GM12878 (cell line): ENCODE measurements at regions not wholly inside any gene's neighbourhood (a gene's known extent, or its start where the extent isn't known, plus 50 kb on each side); places are given as distances from the start of the nearest gene placed in this dataset.

Experiments
- ATAC-seq: fragments of 200-7000 bp; cut with Tn5 transposase; 3 replicates; pipeline ENCODE4 v1.9.1; 2020; ENCODE audit warnings: mild to moderate bottlenecking, moderate library complexity
- BruUV-seq: library from RNA; stranded (reverse); fragments of 400-500 nt; replicated peaks from 2 replicates; lab custom pipeline; 2021; lab: Mats Ljungman, UMichigan
- CTCF ChIA-PET: fragments of 300-600 bp; sonication (Branson Sonifier 250); formaldehyde crosslinking; extraction: SDS; loops from one replicate; lab custom pipeline; 2021; ENCODE audit warnings: inconsistent platforms; lab: Yijun Ruan, JAX
- POLR2A ChIA-PET: fragments of 350-600 bp; formaldehyde crosslinking; extraction: SDS; loops from one replicate; lab custom pipeline; 2021; ENCODE audit warnings: inconsistent platforms; lab: Charles Lee
- RAD21 ChIA-PET: fragments of 300-600 bp; sonication (Branson Sonifier 250); formaldehyde crosslinking; loops from one replicate; lab custom pipeline; 2023; ENCODE audit warnings: antibody characterized with exemption; ENCODE audit not compliant: unreplicated experiment; lab: Charles Lee
- SMC1A ChIA-PET: fragments of 300-600 bp; sonication (Branson Sonifier 250); formaldehyde crosslinking; loops from one replicate; lab custom pipeline; 2023; ENCODE audit not compliant: unreplicated experiment, uncharacterized antibody; lab: Charles Lee
- DNase-seq: peaks from one replicate; pipeline ENCODE4 v3.0.0-alpha.2; 2011; ENCODE audit warnings: low read depth, low spot score
- FAIRE-seq: peaks from 3 replicates; lab custom pipeline; 2011; peaks lifted over from hg19 to GRCh38; lab: Jason Lieb, UNC
- H2AFZ ChIP-seq: 2 replicates; pipeline ENCODE4 v1.6.0; 2011; ENCODE audit warnings: low read depth, low read length, control low read depth; ENCODE audit not compliant: control insufficient read depth
- H3K27ac ChIP-seq: 2 replicates; pipeline ENCODE4 v1.5.1; 2011; ENCODE audit warnings: control low read depth; ENCODE audit not compliant: control insufficient read depth, insufficient read depth
- H3K27me3 ChIP-seq, 2 experiments: replicated peaks in 1 of 2; 2 replicates each; pipeline versions ENCODE4 v1.6.0 to v1.6.1; 2011; ENCODE audit warnings: low read length in 1 of 2; ENCODE audit not compliant: control insufficient read depth in 2 of 2, insufficient read depth in 2 of 2
- H3K36me3 ChIP-seq, 2 experiments: 2 replicates each; pipeline ENCODE4 v1.5.1; 2011; ENCODE audit warnings: low read length in 1 of 2; ENCODE audit not compliant: control insufficient read depth in 2 of 2, insufficient read depth in 2 of 2
- H3K4me1 ChIP-seq: 2 replicates; pipeline ENCODE4 v1.6.1; 2011; ENCODE audit warnings: mild to moderate bottlenecking, low read length, moderate library complexity, mixed read lengths; ENCODE audit not compliant: control insufficient read depth, insufficient read depth
- H3K4me2 ChIP-seq: 2 replicates; pipeline ENCODE4 v1.6.0; 2011; ENCODE audit warnings: control low read depth; ENCODE audit not compliant: control insufficient read depth, insufficient read depth
- H3K4me3 ChIP-seq: fragments of 200-600 bp; sonication (generic); 2 replicates; pipeline ENCODE4 v1.5.1; 2016
- H3K79me2 ChIP-seq: 2 replicates; pipeline ENCODE4 v1.6.0; 2011; ENCODE audit warnings: low read length; ENCODE audit not compliant: control insufficient read depth, insufficient read depth
- H3K9ac ChIP-seq: 2 replicates; pipeline ENCODE4 v1.8.0; 2011; ENCODE audit warnings: low read length, control low read depth, mixed read lengths; ENCODE audit not compliant: control insufficient read depth, insufficient read depth
- H3K9me3 ChIP-seq: replicated peaks from 3 replicates; pipeline ENCODE4 v1.5.1; 2011; ENCODE audit warnings: mild to moderate bottlenecking, low read length; ENCODE audit not compliant: control insufficient read depth, insufficient read depth
- H4K20me1 ChIP-seq: 2 replicates; pipeline ENCODE4 v1.6.0; 2011; ENCODE audit not compliant: control insufficient read depth, insufficient read depth
- ETV6 ChIP-seq, 2 experiments: fragments of 450-650 bp in 1 of 2; IDR thresholded peaks in 1 of 2; conservative IDR thresholded peaks in 1 of 2; 2 replicates each; pipeline ENCODE4 v1.6.1; 2014; ENCODE audit warnings: antibody characterized with exemption in 1 of 2, borderline replicate concordance in 1 of 2, low read depth in 1 of 2, mild to moderate bottlenecking in 1 of 2, moderate library complexity in 1 of 2
- GATAD2B ChIP-seq: fragments of 450-650 bp; conservative IDR thresholded peaks from 2 replicates; pipeline ENCODE4 v1.6.1; 2017; ENCODE audit warnings: low read depth, mild to moderate bottlenecking, moderate library complexity
- IRF4 ChIP-seq: IDR thresholded peaks from 2 replicates; pipeline ENCODE4 v1.6.1; 2011; ENCODE audit warnings: low read depth, low read length
- MYB ChIP-seq: fragments of 150-350 bp; IDR thresholded peaks from 2 replicates; pipeline ENCODE4 v1.6.1; 2014; ENCODE audit warnings: mild to moderate bottlenecking, low read depth, low read length, borderline replicate concordance
- SMC3 ChIP-seq: IDR thresholded peaks from 2 replicates; pipeline ENCODE4 v1.6.1; 2011; ENCODE audit warnings: low read length, improper control_type of control experiment, borderline replicate concordance
- YBX1 ChIP-seq: fragments of 450-650 bp; IDR thresholded peaks from 2 replicates; pipeline ENCODE4 v1.6.1; 2016; ENCODE audit warnings: antibody characterized with exemption
- ZBTB11 ChIP-seq: fragments of 450-650 bp; formaldehyde crosslinking; IDR thresholded peaks from 2 replicates; pipeline ENCODE4 v1.5.0; 2022; ENCODE audit warnings: mild to moderate bottlenecking, missing genetic modification characterization
- ZBTB4 ChIP-seq: fragments of 450-650 bp; formaldehyde crosslinking; IDR thresholded peaks from 2 replicates; pipeline ENCODE4 v1.4.0; 2022; ENCODE audit warnings: mild to moderate bottlenecking, moderate library complexity
- WGBS: methylation state at CpG from one replicate; pipeline ENCODE4 v1.1.6; 2016; ENCODE audit warnings: low lambda C conversion rate; ENCODE audit not compliant: insufficient replicate concordance, insufficient coverage; ENCODE audit errors: missing lambda C conversion rate; 5-methylcytosine and 5-hydroxymethylcytosine counted together
- in situ Hi-C: fragments of 300-500 bp; cut with MboI; formaldehyde crosslinking; loops from 9 replicates; pipeline ENCODE4 v1.14.3; 2018; ENCODE audit warnings: mixed read lengths
- intact Hi-C: fragments of 100-400 bp; cut with micrococcal nuclease; formaldehyde crosslinking; loops from one replicate; pipeline ENCODE4 v1.14.2; 2022; ENCODE audit not compliant: unreplicated experiment

- in situ Hi-C loops, result no loop called here
- no peak for ATAC-seq
- WGBS, result 0% methylated on average over 1 of the region's 1 CpG
- no peak for FAIRE-seq
- BruUV-seq, result no TSS peak
- Histone ChIP-seq H3K4me1 (no peaks in the 10 kb centered on the region), H3K79me2 (no peaks in the 10 kb centered on the region), H4K20me1 (no peaks in the 10 kb centered on the region), H2AFZ (no peak overlapping the region), H3K4me3 (no peak overlapping the region), H3K9ac (no peak overlapping the region), H3K36me3 (no peaks in the 10 kb centered on the region), H3K4me2 (no peak overlapping the region)
- no peak for DNase-seq
- intact Hi-C loops, result no loop called here
- ChIA-PET RAD21 (no interaction called here), CTCF (no interaction called here)
- TF ChIP-seq MYB (no peak), ZBTB4 (CRISPR knock-in tag) (no peak), IRF4 (no peak), GATAD2B (no peak), SMC3 (no peak)
- TF ChIP-seq, all 136 proteins: peak for 0
- POLR2A ChIA-PET, result no interaction called here
- Histone ChIP-seq H3K27ac (no peak overlapping the region), H3K27me3 (no peaks in the 10 kb centered on the region), H3K9me3 (no peaks in the 10 kb centered on the region)
- SMC1A ChIA-PET, result no interaction called here
Observed at GRCh38 chr4:66246643-66247042, 576.4 kb upstream of the EPHA5 start.

GRCh38 chr4:66235876-66236275 is 565.6 kb upstream of the EPHA5 start:
- ChIA-PET POLR2A (no interaction called here), SMC1A (no interaction called here), RAD21 (no interaction called here), CTCF (no interaction called here)
- ATAC-seq (no peak), DNase-seq (no peak), FAIRE-seq (no peak)
- in situ Hi-C loops, result no loop called here
- H3K27ac ChIP-seq, result no peak overlapping the region
- TF ChIP-seq ETV6 (conservative IDR thresholded peaks at IDR 0.05 in 1 of 2, IDR thresholded peaks at IDR 0.05 in 1 of 2; ENCODE audit: borderline replicate concordance in 1 of 2, low read depth in 1 of 2) (no peak), YBX1 (no peak), ZBTB11 (CRISPR knock-in tag) (no peak)
- H3K9ac ChIP-seq, result no peak overlapping the region
- no peaks in the 10 kb centered on the region for H3K9me3 ChIP-seq
- no peaks in the 10 kb centered on the region for H3K36me3 ChIP-seq
- no TSS peak for BruUV-seq
- no peak overlapping the region for H2AFZ ChIP-seq
- no peaks in the 10 kb centered on the region for H3K4me1 ChIP-seq
- no peak overlapping the region for H3K4me2 ChIP-seq
- H3K27me3 ChIP-seq, result no peaks in the 10 kb centered on the region
- H3K79me2 ChIP-seq, result no peaks in the 10 kb centered on the region
- WGBS, result 44% methylated on average over 4 of the region's 4 CpGs
- intact Hi-C loops, result no loop called here
- no peaks in the 10 kb centered on the region for H4K20me1 ChIP-seq
- H3K4me3 ChIP-seq, result no peak overlapping the region
